T-cell (primary cell): ENCODE measurements at regions not wholly inside any gene's neighbourhood (a gene's known extent, or its start where the extent isn't known, plus 50 kb on each side); places are given as distances from the start of the nearest gene placed in this dataset.

Experiments used
- ATAC-seq, 4 experiments: fragments of 200-7000 bp in 3 of 4; fragments of 150-1000 bp in 1 of 4; cut with Tn5 transposase; replicated peaks in 1 of 4; 1 replicate in 3 of 4; 2 replicates in 1 of 4; pipeline ENCODE4 v1.10.0; 2021; ENCODE audit warnings: moderate library complexity in 3 of 4, mild to moderate bottlenecking in 2 of 4, moderate number of reproducible peaks in 1 of 4
- CTCF ChIA-PET, 2 donors: fragments of 300-600 bp; sonication (Branson Sonifier 250); formaldehyde crosslinking; loops; one replicate each; lab custom pipeline; 2022; ENCODE audit warnings: antibody characterized with exemption in 2 of 2; lab: Charles Lee
- POLR2A ChIA-PET, 2 donors: fragments of 300-600 bp; sonication (Branson Sonifier 250); formaldehyde crosslinking; loops; one replicate each; lab custom pipeline; 2022; ENCODE audit warnings: antibody characterized with exemption in 2 of 2; lab: Charles Lee
- DNase-seq, 35 experiments: peaks; one replicate each; pipeline versions ENCODE4 v3.0.0 to v3.0.0-alpha.2; 2013 to 2023
- H3K27ac ChIP-seq: one replicate; pipeline ENCODE4 v1.5.1; 2013; ENCODE audit warnings: low read length
- H3K27me3 ChIP-seq, 2 experiments: replicated peaks in 1 of 2; 1 replicate in 1 of 2; 2 replicates in 1 of 2; pipeline versions ENCODE4 v1.6.1 to v1.7.0; 2013; ENCODE audit warnings: low read length in 1 of 2, mixed read lengths in 1 of 2; ENCODE audit not compliant: control insufficient read depth in 2 of 2, insufficient read depth in 2 of 2; ENCODE audit errors: extremely low read depth in 1 of 2
- H3K36me3 ChIP-seq, 2 donors: 1 replicate in 1 of 2; 2 replicates in 1 of 2; pipeline versions ENCODE4 v1.6.1 to v1.7.0; 2013; ENCODE audit warnings: low read length in 1 of 2; ENCODE audit not compliant: control insufficient read depth in 2 of 2, insufficient read depth in 1 of 2; ENCODE audit errors: extremely low read depth in 1 of 2
- H3K4me1 ChIP-seq, 2 experiments: 1 replicate in 1 of 2; 2 replicates in 1 of 2; pipeline versions ENCODE4 v1.6.1 to v1.7.0; 2013; ENCODE audit warnings: low read length in 2 of 2, mixed read lengths in 1 of 2; ENCODE audit not compliant: insufficient read depth in 2 of 2, control insufficient read depth in 1 of 2; ENCODE audit errors: extremely low read depth in 1 of 2
- H3K4me3 ChIP-seq, 2 donors: 1 replicate in 1 of 2; 2 replicates in 1 of 2; pipeline versions ENCODE4 v1.5.1 to v1.7.0; 2013; ENCODE audit warnings: mild to moderate bottlenecking in 2 of 2, low read length in 1 of 2, moderate library complexity in 1 of 2; ENCODE audit not compliant: control insufficient read depth in 1 of 2; ENCODE audit errors: extremely low read depth in 1 of 2
- H3K9me3 ChIP-seq: 2 replicates; pipeline ENCODE4 v1.7.0; 2013
- H3K27ac Mint-ChIP-seq, 2 donors: one replicate each; pipeline ENCODE4 v1.8.0; 2020 to 2021; ENCODE audit warnings: mild to moderate bottlenecking in 2 of 2, mixed read lengths in 2 of 2
- H3K27me3 Mint-ChIP-seq, 2 donors: one replicate each; pipeline ENCODE4 v1.8.0; 2021 to 2022; ENCODE audit warnings: mixed read lengths in 2 of 2
- H3K36me3 Mint-ChIP-seq: one replicate; pipeline ENCODE4 v1.8.0; 2021; ENCODE audit warnings: mixed read lengths
- H3K4me1 Mint-ChIP-seq, 3 donors: one replicate each; pipeline ENCODE4 v1.8.0; 2020 to 2022; ENCODE audit warnings: mixed read lengths in 3 of 3, mild to moderate bottlenecking in 1 of 3
- H3K4me3 Mint-ChIP-seq, 3 donors: one replicate each; pipeline ENCODE4 v1.8.0; 2020 to 2022; ENCODE audit warnings: mild to moderate bottlenecking in 3 of 3, mixed read lengths in 3 of 3, moderate library complexity in 3 of 3
- H3K9me3 Mint-ChIP-seq, 3 donors: one replicate each; pipeline ENCODE4 v1.8.0; 2020 to 2022; ENCODE audit warnings: mixed read lengths in 3 of 3
- WGBS: methylation state at CpG from one replicate; pipeline ENCODE4 v1.1.5; 2013; ENCODE audit warnings: missing lambda C conversion rate; ENCODE audit not compliant: insufficient coverage; 5-methylcytosine and 5-hydroxymethylcytosine counted together

- H3K4me3 Mint-ChIP-seq, result no peak overlapping the region
Measured at GRCh38 chr4:169342906-169343564, 72.3 kb upstream of the SH3RF1 start.

GRCh38 chr4:169342159-169342860 lies 71.6 kb upstream of the SH3RF1 start:
- Mint-ChIP-seq H3K27ac (no peak overlapping the region), H3K4me3 (no peak overlapping the region), H3K36me3 (no peaks in the 10 kb centered on the region), H3K4me1 (no peaks in the 10 kb centered on the region), H3K27me3 (no peaks in the 10 kb centered on the region), H3K9me3 (no peaks in the 10 kb centered on the region)
- DNase-seq (no peak), ATAC-seq (no peak)
- Histone ChIP-seq H3K9me3 (no peaks in the 10 kb centered on the region), H3K4me3 (no peak overlapping the region), H3K36me3 (no peaks in the 10 kb centered on the region), H3K4me1 (no peaks in the 10 kb centered on the region), H3K27me3 (no peaks in the 10 kb centered on the region), H3K27ac (no peak overlapping the region)
- CTCF ChIA-PET, result no interaction called here
- POLR2A ChIA-PET, result no interaction called here
- 100% methylated on average over 1 of the region's 3 CpGs for whole genome bisulfite sequencing

More at GRCh38 chr4:169342906-169343564, 72.3 kb upstream of the SH3RF1 start:
- H3K36me3 Mint-ChIP-seq, result no peaks in the 10 kb centered on the region
- H3K27ac ChIP-seq, result no peak overlapping the region
- no peaks in the 10 kb centered on the region for H3K4me1 Mint-ChIP-seq
- H3K9me3 Mint-ChIP-seq, result no peaks in the 10 kb centered on the region
- H3K27ac Mint-ChIP-seq, result no peak overlapping the region
- H3K27me3 Mint-ChIP-seq, result no peaks in the 10 kb centered on the region
- H3K27me3 ChIP-seq, result no peaks in the 10 kb centered on the region
- POLR2A ChIA-PET, result no interaction called here
- H3K4me1 ChIP-seq, result no peaks in the 10 kb centered on the region
- CTCF ChIA-PET, result no interaction called here
- DNase-seq (no peak), ATAC-seq (no peak)
- no peaks in the 10 kb centered on the region for H3K9me3 ChIP-seq
- H3K36me3 ChIP-seq, result no peaks in the 10 kb centered on the region
- H3K4me3 ChIP-seq, result no peak overlapping the region

- ChIA-PET CTCF (interaction anchor here in 1 of 2 donors (0.6 kb wide), 1 partner anchor 14 kb away, joined by 3 read pairs; no protein-coding TSS in a partner anchor), POLR2A (no interaction called here)
- ATAC-seq, result no peak
- Mint-ChIP-seq H3K9me3 (no peaks in the 10 kb centered on the region), H3K4me1 (no peaks in the 10 kb centered on the region), H3K36me3 (no peaks in the 10 kb centered on the region), H3K27ac (no peak overlapping the region), H3K27me3 (no peaks in the 10 kb centered on the region), H3K4me3 (no peak overlapping the region)
- no peaks in the 10 kb centered on the region for H3K36me3 ChIP-seq
- H3K27me3 ChIP-seq, result no peaks in the 10 kb centered on the region
- H3K4me3 ChIP-seq, result no peak overlapping the region
- no peak for DNase-seq
- 81% methylated on average over 4 of the region's 4 CpGs for WGBS
- H3K9me3 ChIP-seq, result no peaks in the 10 kb centered on the region
- no peak overlapping the region for H3K27ac ChIP-seq
- no peaks in the 10 kb centered on the region for H3K4me1 ChIP-seq
Measured at GRCh38 chr4:169341490-169341889, 70.7 kb upstream of the SH3RF1 start.

- no peak for DNase-seq
- ChIA-PET POLR2A (no interaction called here), CTCF (interaction anchor here (0.6 to 0.8 kb wide), 2 partner anchors 15 to 409 kb away, joined by 3 read pairs; no protein-coding TSS in a partner anchor)
- Histone ChIP-seq H3K9me3 (no peaks in the 10 kb centered on the region), H3K27me3 (no peaks in the 10 kb centered on the region), H3K36me3 (no peaks in the 10 kb centered on the region), H3K4me3 (no peak overlapping the region), H3K4me1 (no peaks in the 10 kb centered on the region), H3K27ac (no peak overlapping the region)
- Mint-ChIP-seq H3K27ac (no peak overlapping the region), H3K36me3 (no peaks in the 10 kb centered on the region), H3K9me3 (no peaks in the 10 kb centered on the region), H3K4me1 (no peaks in the 10 kb centered on the region), H3K27me3 (no peaks in the 10 kb centered on the region), H3K4me3 (no peak overlapping the region)
- no peak for ATAC-seq
- 43% methylated on average over 2 of the region's 3 CpGs for WGBS
Measured at GRCh38 chr4:169340834-169341233, 70.1 kb upstream of the SH3RF1 start.

GRCh38 chr4:169338241-169338640 lies 67.5 kb upstream of the SH3RF1 start:
- H3K27ac ChIP-seq, result no peak overlapping the region
- H3K4me1 ChIP-seq, result no peaks in the 10 kb centered on the region
- Mint-ChIP-seq H3K27me3 (peaks cover 3 to 5% of the 10 kb centered on the region in 2 donors), H3K9me3 (no peaks in the 10 kb centered on the region), H3K36me3 (no peaks in the 10 kb centered on the region), H3K4me1 (no peaks in the 10 kb centered on the region), H3K4me3 (no peak overlapping the region), H3K27ac (no peak overlapping the region)
- no CpG with 5 or more reads among the region's 2 CpGs for WGBS
- H3K36me3 ChIP-seq, result no peaks in the 10 kb centered on the region
- ATAC-seq, result no peak
- no peak for DNase-seq
- no peaks in the 10 kb centered on the region for H3K9me3 ChIP-seq
- ChIA-PET CTCF (interaction anchor here in 1 of 2 donors (0.7 kb wide), 1 partner anchor 118 kb away, joined by 10 read pairs; no protein-coding TSS in a partner anchor), POLR2A (no interaction called here)
- H3K27me3 ChIP-seq, result no peaks in the 10 kb centered on the region
- H3K4me3 ChIP-seq, result no peak overlapping the region

- no peaks in the 10 kb centered on the region for H3K9me3 Mint-ChIP-seq
- POLR2A ChIA-PET, result no interaction called here
- H3K36me3 Mint-ChIP-seq, result no peaks in the 10 kb centered on the region
Measured at GRCh38 chr4:169337510-169337909, 66.8 kb upstream of the SH3RF1 start.

More at GRCh38 chr4:169337510-169337909, 66.8 kb upstream of the SH3RF1 start:
- Histone ChIP-seq H3K4me3 (no peak overlapping the region), H3K4me1 (no peaks in the 10 kb centered on the region), H3K27ac (no peak overlapping the region), H3K9me3 (no peaks in the 10 kb centered on the region), H3K27me3 (no peaks in the 10 kb centered on the region), H3K36me3 (no peaks in the 10 kb centered on the region)
- DNase-seq (no peak), ATAC-seq (no peak)
- Mint-ChIP-seq H3K27me3 (peaks cover 3 to 5% of the 10 kb centered on the region in 2 donors), H3K4me3 (no peak overlapping the region), H3K4me1 (no peaks in the 10 kb centered on the region), H3K27ac (no peak overlapping the region)
- 100% methylated on average over 1 of the region's 1 CpG for WGBS
- CTCF ChIA-PET, result no interaction called here
